Caco-2 (cell line): ENCODE measurements at regions not wholly inside any gene's neighbourhood (a gene's known extent, or its start where the extent isn't known, plus 50 kb on each side); places are given as distances from the start of the nearest gene placed in this dataset.

Experiments used
- BruUV-seq: library from RNA; stranded (reverse); fragments of 400-500 nt; replicated peaks from 2 replicates; lab custom pipeline; 2021; lab: Mats Ljungman, UMichigan
- CTCF ChIA-PET: fragments of 300-600 bp; sonication (Branson Sonifier 250); formaldehyde crosslinking; loops from one replicate; lab custom pipeline; 2022; ENCODE audit warnings: antibody characterized with exemption; lab: Charles Lee
- POLR2A ChIA-PET: fragments of 300-600 bp; sonication (Branson Sonifier 250); formaldehyde crosslinking; loops from one replicate; lab custom pipeline; 2022; ENCODE audit warnings: antibody characterized with exemption; lab: Charles Lee
- DNase-seq, 2 experiments: peaks; one replicate each; pipeline versions ENCODE4 v3.0.0 to v3.0.0-alpha.2; 2020 to 2022
- H3K27me3 ChIP-seq: replicated peaks from 2 replicates; pipeline ENCODE4 v1.6.0; 2011; ENCODE audit warnings: low read length; ENCODE audit not compliant: control insufficient read depth, insufficient read depth
- H3K36me3 ChIP-seq: 2 replicates; pipeline ENCODE4 v1.5.1; 2011; ENCODE audit warnings: low read length; ENCODE audit not compliant: control insufficient read depth, insufficient read depth
- H3K4me1 ChIP-seq: fragments of 250-450 bp; sonication (Bioruptor Pico); 2 replicates; pipeline ENCODE4 v1.5.1; 2020; ENCODE audit warnings: mild to moderate bottlenecking
- H3K4me3 ChIP-seq: 2 replicates; pipeline ENCODE4 v1.5.1; 2011; ENCODE audit warnings: low read depth, mild to moderate bottlenecking, control low read depth, low read length
- H3K9me3 ChIP-seq: fragments of 250-450 bp; sonication (Bioruptor Pico); 2 replicates; pipeline ENCODE4 v1.5.1; 2020; ENCODE audit warnings: mild to moderate bottlenecking, moderate library complexity
- H3K27ac Mint-ChIP-seq: one replicate; pipeline ENCODE4 v1.8.0; 2022; ENCODE audit warnings: mixed read lengths; ENCODE audit not compliant: unreplicated experiment
- H3K27me3 Mint-ChIP-seq: one replicate; pipeline ENCODE4 v1.8.0; 2022; ENCODE audit warnings: mixed read lengths; ENCODE audit not compliant: insufficient read depth, unreplicated experiment
- H3K36me3 Mint-ChIP-seq: one replicate; pipeline ENCODE4 v1.8.0; 2022; ENCODE audit warnings: mild to moderate bottlenecking, mixed read lengths; ENCODE audit not compliant: insufficient read depth, unreplicated experiment
- H3K4me1 Mint-ChIP-seq: one replicate; pipeline ENCODE4 v1.8.0; 2022; ENCODE audit warnings: low read depth, mixed read lengths; ENCODE audit not compliant: unreplicated experiment
- H3K4me3 Mint-ChIP-seq: one replicate; pipeline ENCODE4 v1.8.0; 2022; ENCODE audit warnings: mild to moderate bottlenecking, moderate library complexity, mixed read lengths; ENCODE audit not compliant: unreplicated experiment
- H3K9me3 Mint-ChIP-seq: one replicate; pipeline ENCODE4 v1.8.0; 2022; ENCODE audit warnings: mixed read lengths; ENCODE audit not compliant: unreplicated experiment
- CTCF ChIP-seq, 2 experiments: fragments of 200-600 bp in 1 of 2; IDR thresholded peaks; 1 replicate in 1 of 2; 2 replicates in 1 of 2; pipeline versions ENCODE4 v1.5.1 to v1.8.0; 2011 to 2022; ENCODE audit warnings: antibody characterized with exemption in 1 of 2, control low read depth in 1 of 2, inconsistent platforms in 1 of 2, low read depth in 1 of 2, low read length in 1 of 2, mild to moderate bottlenecking in 1 of 2, moderate library complexity in 1 of 2; ENCODE audit not compliant: insufficient read depth in 1 of 2, severe bottlenecking in 1 of 2, unreplicated experiment in 1 of 2
- intact Hi-C: fragments of 100-400 bp; cut with micrococcal nuclease; formaldehyde crosslinking; loops from one replicate; pipeline ENCODE4 v1.10.0; 2022; ENCODE audit not compliant: unreplicated experiment

DNA sequence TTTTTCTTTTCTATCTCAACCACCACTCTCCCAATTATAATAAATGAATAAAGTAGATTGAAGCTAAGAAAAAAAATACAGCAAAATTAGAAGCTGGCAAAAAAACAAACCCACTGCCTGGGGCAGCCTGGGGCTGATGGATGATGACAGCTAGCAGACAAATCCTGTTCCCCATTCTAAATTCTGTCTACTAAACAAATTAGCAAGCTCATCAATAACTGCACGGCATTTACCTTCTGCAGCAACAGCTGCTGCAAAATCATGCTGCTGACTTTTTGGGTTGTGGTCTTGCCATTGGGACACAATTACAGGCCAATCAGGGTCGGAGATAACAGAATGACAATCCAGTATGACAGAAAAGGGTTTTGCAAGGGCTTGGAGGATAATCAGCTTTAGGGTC is 443.6 kb upstream of the SOX5 start:
- no peak for TF ChIP-seq CTCF (IDR thresholded peaks at IDR 0.05; ENCODE audit: insufficient read depth in 1 of 2, low read depth in 1 of 2, low read length in 1 of 2, severe bottlenecking in 1 of 2, unreplicated experiment in 1 of 2)
- no TSS peak for BruUV-seq
- peaks cover 4% of the 10 kb centered on the region; the same call in 1 of the 2 replicates for H3K9me3 ChIP-seq
- peaks cover 33% of the 10 kb centered on the region for H3K9me3 Mint-ChIP-seq
- H3K27ac Mint-ChIP-seq, result no peak overlapping the region
- no peaks in the 10 kb centered on the region for H3K4me1 Mint-ChIP-seq
- intact Hi-C loops, result no loop called here
- H3K4me1 ChIP-seq, result no peaks in the 10 kb centered on the region
- no peak overlapping the region for H3K4me3 ChIP-seq
- H3K27me3 ChIP-seq, result no peaks in the 10 kb centered on the region
- CTCF ChIA-PET, result no interaction called here
- H3K36me3 ChIP-seq, result no peaks in the 10 kb centered on the region
- no peak for DNase-seq
- POLR2A ChIA-PET, result no interaction called here
- H3K36me3 Mint-ChIP-seq, result no peaks in the 10 kb centered on the region
- no peak overlapping the region for H3K4me3 Mint-ChIP-seq
- no peaks in the 10 kb centered on the region for H3K27me3 Mint-ChIP-seq

GRCh38 chr12:24389394-24389793 is 439.9 kb upstream of the SOX5 start:
- ChIA-PET POLR2A (no interaction called here), CTCF (no interaction called here)
- TF ChIP-seq CTCF (IDR thresholded peaks at IDR 0.05; ENCODE audit: insufficient read depth in 1 of 2, low read depth in 1 of 2, low read length in 1 of 2, severe bottlenecking in 1 of 2, unreplicated experiment in 1 of 2), result no peak
- no peaks in the 10 kb centered on the region for H3K4me1 Mint-ChIP-seq
- H3K36me3 Mint-ChIP-seq, result no peaks in the 10 kb centered on the region
- peaks cover 33% of the 10 kb centered on the region for H3K9me3 Mint-ChIP-seq
- intact Hi-C loops, result no loop called here
- H3K27me3 Mint-ChIP-seq, result no peaks in the 10 kb centered on the region
- H3K4me3 ChIP-seq, result no peak overlapping the region
- H3K27me3 ChIP-seq, result no peaks in the 10 kb centered on the region
- H3K27ac Mint-ChIP-seq, result no peak overlapping the region
- DNase-seq, result no peak
- no peaks in the 10 kb centered on the region for H3K4me1 ChIP-seq
- H3K4me3 Mint-ChIP-seq, result no peak overlapping the region
- no TSS peak for BruUV-seq
- H3K9me3 ChIP-seq, result peaks cover 4% of the 10 kb centered on the region; the same call in 1 of the 2 replicates
- H3K36me3 ChIP-seq, result no peaks in the 10 kb centered on the region

GRCh38 chr12:24387381-24387780 is 437.9 kb upstream of the SOX5 start:
- ChIA-PET CTCF (no interaction called here), POLR2A (no interaction called here)
- Mint-ChIP-seq H3K9me3 (peaks cover 40% of the 10 kb centered on the region), H3K4me3 (no peak overlapping the region), H3K27me3 (no peaks in the 10 kb centered on the region), H3K36me3 (no peaks in the 10 kb centered on the region), H3K27ac (no peak overlapping the region), H3K4me1 (no peaks in the 10 kb centered on the region)
- intact Hi-C loops, result no loop called here
- Histone ChIP-seq H3K27me3 (no peaks in the 10 kb centered on the region), H3K4me1 (no peaks in the 10 kb centered on the region), H3K9me3 (peaks cover 4% of the 10 kb centered on the region; the same call in 1 of the 2 replicates), H3K36me3 (no peaks in the 10 kb centered on the region), H3K4me3 (no peak overlapping the region)
- no peak for TF ChIP-seq CTCF (IDR thresholded peaks at IDR 0.05; ENCODE audit: insufficient read depth in 1 of 2, low read depth in 1 of 2, low read length in 1 of 2, severe bottlenecking in 1 of 2, unreplicated experiment in 1 of 2)
- no peak for DNase-seq
- no TSS peak for BruUV-seq
